GM21619 (cell line): ENCODE measurements at regions not wholly inside any gene's neighbourhood (a gene's known extent, or its start where the extent isn't known, plus 50 kb on each side); places are given as distances from the start of the nearest gene placed in this dataset.

ENCODE experiments used
- ATAC-seq: cut with Tn5 transposase; IDR thresholded peaks from one replicate; pipeline ENCODE4 v1.9.1; 2021; ENCODE audit not compliant: unreplicated experiment

GRCh38 chr5:53825016-53825415 is 264.6 kb downstream of the NDUFS4 start:
- no peak for ATAC-seq

- ATAC-seq = no peak
These were observed 265.5 kb downstream of the NDUFS4 start for GRCh38 chr5:53825926-53826325.

- no peak for ATAC-seq
These were observed 266.1 kb downstream of the NDUFS4 start for GRCh38 chr5:53826504-53826903.

GRCh38 chr5:53827211-53827651 is 266.8 kb downstream of the NDUFS4 start:
- ATAC-seq = no peak

GRCh38 chr5:53831496-53831895 is 271.1 kb downstream of the NDUFS4 start:
- no peak for ATAC-seq
